Liver (tissue), 8 donors: ENCODE measurements at regions not wholly inside any gene's neighbourhood (a gene's known extent, or its start where the extent isn't known, plus 50 kb on each side); places are given as distances from the start of the nearest gene placed in this dataset.

Source experiments
- DNase-seq: peaks from one replicate; pipeline ENCODE4 v3.0.0-alpha.2; 2017; ENCODE audit warnings: low spot score
- H3K27ac ChIP-seq, 2 donors: one replicate each; pipeline ENCODE4 v1.7.0; 2013; ENCODE audit warnings: inconsistent platforms in 2 of 2, low read length in 2 of 2, control low read depth in 1 of 2, low read depth in 1 of 2, mild to moderate bottlenecking in 1 of 2
- H3K27me3 ChIP-seq, 4 donors: one replicate each; pipeline versions ENCODE4 v1.6.1 to v1.7.0; 2013; ENCODE audit warnings: low read length in 3 of 4, inconsistent platforms in 1 of 4, mild to moderate bottlenecking in 1 of 4, moderate library complexity in 1 of 4; ENCODE audit not compliant: control insufficient read depth in 4 of 4, insufficient read depth in 4 of 4
- H3K36me3 ChIP-seq, 4 donors: one replicate each; pipeline versions ENCODE4 v1.6.1 to v1.7.0; 2013; ENCODE audit warnings: low read length in 3 of 4, mild to moderate bottlenecking in 3 of 4, low read depth in 1 of 4, moderate library complexity in 1 of 4; ENCODE audit not compliant: control insufficient read depth in 4 of 4, insufficient read depth in 3 of 4
- H3K4me1 ChIP-seq, 4 donors: one replicate each; pipeline versions ENCODE4 v1.6.1 to v1.7.0; 2013; ENCODE audit warnings: low read length in 3 of 4, mild to moderate bottlenecking in 3 of 4, moderate library complexity in 1 of 4; ENCODE audit not compliant: control insufficient read depth in 4 of 4, insufficient read depth in 4 of 4
- H3K4me3 ChIP-seq, 3 donors: one replicate each; pipeline versions ENCODE4 v1.6.1 to v1.7.0; 2013; ENCODE audit warnings: low read length in 3 of 3, control low read depth in 1 of 3, low read depth in 1 of 3, mild to moderate bottlenecking in 1 of 3
- H3K9ac ChIP-seq, 2 donors: one replicate each; pipeline ENCODE4 v1.7.0; 2013; ENCODE audit warnings: low read length in 2 of 2, mild to moderate bottlenecking in 2 of 2, moderate library complexity in 2 of 2, control low read depth in 1 of 2, low read depth in 1 of 2
- H3K9me3 ChIP-seq, 4 donors: one replicate each; pipeline versions ENCODE4 v1.6.1 to v1.7.0; 2013; ENCODE audit warnings: low read length in 3 of 4; ENCODE audit not compliant: control insufficient read depth in 4 of 4
- FOXA2 ChIP-seq: IDR thresholded peaks from 2 replicates; pipeline ENCODE4 v1.6.1; 2016; ENCODE audit warnings: antibody characterized with exemption
- GABPA ChIP-seq, 2 donors: IDR thresholded peaks in 1 of 2; conservative IDR thresholded peaks in 1 of 2; 2 replicates each; pipeline ENCODE4 v1.6.1; 2016; ENCODE audit warnings: antibody characterized with exemption in 2 of 2, mild to moderate bottlenecking in 1 of 2, moderate library complexity in 1 of 2
- HNF4A ChIP-seq, 2 donors: conservative IDR thresholded peaks; 2 replicates each; pipeline ENCODE4 v1.6.1; 2016; ENCODE audit warnings: antibody characterized with exemption in 2 of 2, mild to moderate bottlenecking in 2 of 2
- JUND ChIP-seq, 2 donors: IDR thresholded peaks; 2 replicates each; pipeline ENCODE4 v1.6.1; 2016; ENCODE audit warnings: antibody characterized with exemption in 2 of 2
- RAD21 ChIP-seq, 2 donors: IDR thresholded peaks; 2 replicates each; pipeline ENCODE4 v1.6.1; 2016; ENCODE audit warnings: antibody characterized with exemption in 2 of 2, mild to moderate bottlenecking in 2 of 2
- RXRA ChIP-seq, 2 donors: IDR thresholded peaks; 2 replicates each; pipeline ENCODE4 v1.6.1; 2017 to 2018; ENCODE audit warnings: antibody characterized with exemption in 2 of 2, mild to moderate bottlenecking in 1 of 2
- SP1 ChIP-seq: IDR thresholded peaks from 2 replicates; pipeline ENCODE4 v1.6.1; 2018; ENCODE audit warnings: antibody characterized with exemption, mild to moderate bottlenecking
- TAF1 ChIP-seq: conservative IDR thresholded peaks from 2 replicates; pipeline ENCODE4 v1.6.1; 2016; ENCODE audit warnings: antibody characterized with exemption, mild to moderate bottlenecking
- YY1 ChIP-seq: IDR thresholded peaks from 2 replicates; pipeline ENCODE4 v1.6.1; 2016; ENCODE audit warnings: antibody characterized with exemption, mild to moderate bottlenecking
- WGBS: extraction: QIAGEN DNeasy Blood & Tissue Kit; methylation state at CpG from one replicate; pipeline ENCODE4 v1.1.7; 2013; 5-methylcytosine and 5-hydroxymethylcytosine counted together
- TF ChIP-seq, protein P1 (sequence below): IDR thresholded peaks from 2 replicates; pipeline ENCODE4 v1.6.1; 2016; ENCODE audit warnings: antibody characterized with exemption
- TF ChIP-seq, protein P2 (sequence below): IDR thresholded peaks from 2 replicates; pipeline ENCODE4 v1.6.1; 2016; ENCODE audit warnings: antibody characterized with exemption
- TF ChIP-seq, protein P3 (sequence below): fragments of 150-350 bp; IDR thresholded peaks from 2 replicates; pipeline ENCODE4 v1.5.1; 2017; ENCODE audit warnings: improper control_type of control experiment, low read depth, low read length; ENCODE audit not compliant: missing input control
- TF ChIP-seq, protein P4 (sequence below): IDR thresholded peaks from 2 replicates; pipeline ENCODE4 v1.6.1; 2016; ENCODE audit warnings: antibody characterized with exemption
- donor health status: healthy.
- donor health status: healthy.
- donor health status: healthy.
- donor health status: healthy.
- donor health status: healthy.

DNA sequence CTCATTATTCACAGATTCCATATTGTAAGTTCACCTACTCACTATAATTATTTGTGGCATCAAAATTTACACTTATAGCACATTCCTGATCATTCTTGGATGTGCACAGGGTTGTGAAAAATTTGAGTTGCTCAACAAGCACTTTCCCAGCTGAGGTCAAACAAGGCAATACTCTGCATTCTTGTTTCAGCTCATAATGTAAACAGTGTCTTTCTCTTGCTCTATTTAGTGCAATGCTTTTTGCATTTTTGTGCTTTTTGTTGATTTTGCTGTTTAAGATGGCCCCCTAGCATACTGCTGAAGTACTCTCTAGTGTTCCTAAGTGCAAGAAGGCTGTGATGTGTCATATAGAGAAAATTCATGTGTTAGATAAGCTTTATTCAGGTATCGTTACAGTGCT lies 66.7 kb upstream of the TNIK start:
- Histone ChIP-seq H3K9me3 (no peaks in the 10 kb centered on the region), H3K4me3 (no peak overlapping the region), H3K4me1 (no peaks in the 10 kb centered on the region), H3K9ac (no peak overlapping the region), H3K36me3 (no peaks in the 10 kb centered on the region), H3K27me3 (no peaks in the 10 kb centered on the region), H3K27ac (no peak overlapping the region)
- WGBS = 92% methylated on average over 1 of the region's 1 CpG
- no peak for DNase-seq
- TF ChIP-seq HNF4A (conservative IDR thresholded peaks at IDR 0.05) (no peak), RXRA (IDR thresholded peaks at IDR 0.05) (peak; percentile 35 to 65)
- TF ChIP-seq, protein P1, sequence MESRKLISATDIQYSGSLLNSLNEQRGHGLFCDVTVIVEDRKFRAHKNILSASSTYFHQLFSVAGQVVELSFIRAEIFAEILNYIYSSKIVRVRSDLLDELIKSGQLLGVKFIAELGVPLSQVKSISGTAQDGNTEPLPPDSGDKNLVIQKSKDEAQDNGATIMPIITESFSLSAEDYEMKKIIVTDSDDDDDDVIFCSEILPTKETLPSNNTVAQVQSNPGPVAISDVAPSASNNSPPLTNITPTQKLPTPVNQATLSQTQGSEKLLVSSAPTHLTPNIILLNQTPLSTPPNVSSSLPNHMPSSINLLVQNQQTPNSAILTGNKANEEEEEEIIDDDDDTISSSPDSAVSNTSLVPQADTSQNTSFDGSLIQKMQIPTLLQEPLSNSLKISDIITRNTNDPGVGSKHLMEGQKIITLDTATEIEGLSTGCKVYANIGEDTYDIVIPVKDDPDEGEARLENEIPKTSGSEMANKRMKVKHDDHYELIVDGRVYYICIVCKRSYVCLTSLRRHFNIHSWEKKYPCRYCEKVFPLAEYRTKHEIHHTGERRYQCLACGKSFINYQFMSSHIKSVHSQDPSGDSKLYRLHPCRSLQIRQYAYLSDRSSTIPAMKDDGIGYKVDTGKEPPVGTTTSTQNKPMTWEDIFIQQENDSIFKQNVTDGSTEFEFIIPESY = no peak

DNA sequence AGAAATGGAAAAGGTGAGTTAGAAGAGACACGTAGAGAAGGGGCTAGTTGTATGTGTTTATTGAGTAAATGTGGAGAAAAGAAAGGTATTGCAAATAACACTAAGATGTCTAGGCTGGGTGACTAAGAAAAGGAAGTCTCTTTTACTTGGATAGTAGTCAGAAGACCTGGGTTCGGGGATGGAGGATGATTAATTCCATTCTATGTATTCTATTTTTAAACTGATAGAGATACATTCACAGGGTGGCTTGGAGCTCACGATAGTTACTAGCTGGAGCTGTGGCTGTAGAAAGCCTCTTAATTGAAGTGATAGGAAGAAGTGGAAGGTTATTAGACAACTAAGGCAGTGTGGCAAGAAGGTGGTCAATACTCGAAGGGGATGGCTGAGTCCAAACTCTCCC lies 65.9 kb upstream of the TNIK start:
- Histone ChIP-seq H3K27ac (no peak overlapping the region), H3K9ac (no peak overlapping the region), H3K4me1 (no peaks in the 10 kb centered on the region), H3K9me3 (no peaks in the 10 kb centered on the region), H3K27me3 (no peaks in the 10 kb centered on the region), H3K36me3 (no peaks in the 10 kb centered on the region), H3K4me3 (no peak overlapping the region)
- DNase-seq = no peak
- TF ChIP-seq FOXA2 (no peak), SP1 (no peak), JUND (IDR thresholded peaks at IDR 0.05) (no peak), RXRA (IDR thresholded peaks at IDR 0.05) (no peak), GABPA (IDR thresholded peaks at IDR 0.05 in 1 of 2, conservative IDR thresholded peaks at IDR 0.05 in 1 of 2) (no peak), YY1 (no peak), HNF4A (conservative IDR thresholded peaks at IDR 0.05) (no peak), RAD21 (IDR thresholded peaks at IDR 0.05) (no peak), TAF1 (no peak)
- TF ChIP-seq, protein P1 = no peak
- TF ChIP-seq, protein P2, sequence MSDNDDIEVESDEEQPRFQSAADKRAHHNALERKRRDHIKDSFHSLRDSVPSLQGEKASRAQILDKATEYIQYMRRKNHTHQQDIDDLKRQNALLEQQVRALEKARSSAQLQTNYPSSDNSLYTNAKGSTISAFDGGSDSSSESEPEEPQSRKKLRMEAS = no peak
- TF ChIP-seq, protein P3, sequence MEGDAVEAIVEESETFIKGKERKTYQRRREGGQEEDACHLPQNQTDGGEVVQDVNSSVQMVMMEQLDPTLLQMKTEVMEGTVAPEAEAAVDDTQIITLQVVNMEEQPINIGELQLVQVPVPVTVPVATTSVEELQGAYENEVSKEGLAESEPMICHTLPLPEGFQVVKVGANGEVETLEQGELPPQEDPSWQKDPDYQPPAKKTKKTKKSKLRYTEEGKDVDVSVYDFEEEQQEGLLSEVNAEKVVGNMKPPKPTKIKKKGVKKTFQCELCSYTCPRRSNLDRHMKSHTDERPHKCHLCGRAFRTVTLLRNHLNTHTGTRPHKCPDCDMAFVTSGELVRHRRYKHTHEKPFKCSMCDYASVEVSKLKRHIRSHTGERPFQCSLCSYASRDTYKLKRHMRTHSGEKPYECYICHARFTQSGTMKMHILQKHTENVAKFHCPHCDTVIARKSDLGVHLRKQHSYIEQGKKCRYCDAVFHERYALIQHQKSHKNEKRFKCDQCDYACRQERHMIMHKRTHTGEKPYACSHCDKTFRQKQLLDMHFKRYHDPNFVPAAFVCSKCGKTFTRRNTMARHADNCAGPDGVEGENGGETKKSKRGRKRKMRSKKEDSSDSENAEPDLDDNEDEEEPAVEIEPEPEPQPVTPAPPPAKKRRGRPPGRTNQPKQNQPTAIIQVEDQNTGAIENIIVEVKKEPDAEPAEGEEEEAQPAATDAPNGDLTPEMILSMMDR = no peak
- TF ChIP-seq, protein P4, sequence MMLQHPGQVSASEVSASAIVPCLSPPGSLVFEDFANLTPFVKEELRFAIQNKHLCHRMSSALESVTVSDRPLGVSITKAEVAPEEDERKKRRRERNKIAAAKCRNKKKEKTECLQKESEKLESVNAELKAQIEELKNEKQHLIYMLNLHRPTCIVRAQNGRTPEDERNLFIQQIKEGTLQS = no peak
- 94% methylated on average over 4 of the region's 4 CpGs for WGBS
